HuH-7.5 (cell line): ENCODE measurements at regions not wholly inside any gene's neighbourhood (a gene's known extent, or its start where the extent isn't known, plus 50 kb on each side); places are given as distances from the start of the nearest gene placed in this dataset.

Experiments
- DNase-seq: peaks from one replicate; pipeline ENCODE4 v3.0.0; 2011; ENCODE audit warnings: low spot score

- DNase-seq, result no peak
Measured at GRCh38 chr3:56864090-56864489, 62.3 kb upstream of the ARHGEF3 start.

GRCh38 chr3:56862352-56863062, 60.8 kb upstream of the ARHGEF3 start:
- DNase-seq, result no peak

DNA sequence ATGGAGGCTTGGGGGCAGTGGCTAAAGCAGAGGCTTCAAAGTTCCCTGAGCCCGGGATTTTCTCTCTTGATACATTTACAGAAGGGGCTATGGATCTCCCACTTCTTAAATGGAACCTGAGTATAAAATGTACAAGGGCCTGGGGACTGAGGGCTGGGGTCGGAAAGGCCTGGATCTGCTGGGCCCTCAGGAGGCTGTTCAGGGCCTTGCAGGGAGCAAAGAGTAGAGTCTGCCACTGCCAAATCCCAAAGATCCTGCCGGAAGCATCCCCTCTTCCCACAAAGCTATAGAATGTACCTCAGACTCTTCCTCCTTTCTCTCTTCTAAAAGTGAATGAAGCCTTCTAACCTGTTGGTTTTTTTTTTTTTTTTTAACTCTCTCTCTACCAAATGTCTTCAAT, 59.8 kb upstream of the ARHGEF3 start:
- no peak for DNase-seq

- no peak for DNase-seq
Measured at GRCh38 chr3:56860939-56861338, 59.2 kb upstream of the ARHGEF3 start.

DNA sequence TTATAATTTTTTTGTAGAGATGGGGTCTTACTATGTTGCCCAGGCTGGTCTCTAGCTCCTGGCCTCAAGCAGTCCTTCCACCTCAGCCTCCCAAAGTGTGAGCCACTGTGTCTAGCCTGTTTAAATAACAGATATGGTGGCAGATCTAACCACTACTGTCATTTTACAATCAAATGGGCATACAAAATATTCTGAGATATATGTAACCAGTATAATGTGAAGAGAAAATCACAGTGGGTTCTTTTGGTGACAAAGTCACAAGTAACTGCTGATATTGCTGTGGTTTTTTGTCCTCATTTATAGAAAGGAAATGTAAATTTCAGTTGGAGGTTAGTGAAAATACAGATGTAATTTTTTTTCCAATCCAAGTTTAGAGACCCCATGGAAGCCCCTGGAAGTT, 58.6 kb upstream of the ARHGEF3 start:
- DNase-seq, result no peak

DNA sequence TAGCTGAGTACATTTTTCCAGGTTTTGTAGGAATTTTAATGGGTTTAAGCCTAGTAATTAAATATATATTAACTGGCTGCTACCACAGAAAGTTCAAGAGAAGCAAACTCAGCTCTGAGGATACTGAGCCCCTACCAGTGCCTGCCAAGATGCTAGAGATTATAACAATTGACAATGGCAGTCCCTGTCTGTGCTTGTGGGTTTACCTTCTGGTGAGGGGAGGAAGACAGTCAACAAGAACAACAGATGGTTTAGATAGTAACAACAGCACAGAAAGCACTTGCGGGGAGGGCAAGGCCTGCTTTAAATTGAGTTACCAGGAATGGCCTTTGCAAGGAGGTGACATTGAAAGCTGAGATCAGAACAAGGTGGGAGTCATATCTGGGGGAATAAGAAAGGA, 56.6 kb upstream of the ARHGEF3 start:
- DNase-seq, result no peak

- DNase-seq, result no peak
Measured at GRCh38 chr3:56857178-56857577, 55.4 kb upstream of the ARHGEF3 start.

DNA sequence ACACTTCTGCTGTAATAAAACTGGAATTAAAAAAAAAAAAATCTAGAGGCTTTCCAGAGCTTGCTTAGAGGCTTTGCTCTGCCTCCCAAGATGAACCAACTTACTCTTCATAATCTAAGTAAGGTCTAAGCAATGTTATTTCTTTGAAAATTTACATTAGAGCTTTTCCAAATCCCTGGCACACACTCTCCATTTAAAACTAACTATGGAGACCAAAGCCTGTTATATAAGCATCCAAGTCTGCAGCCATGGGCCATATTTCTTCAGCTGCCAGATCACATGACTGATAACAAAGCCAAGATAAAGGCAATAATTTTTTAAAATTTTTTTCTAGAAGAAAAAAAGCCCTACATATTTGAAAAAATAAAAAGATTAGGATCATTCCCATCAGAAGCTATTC, 55.0 kb upstream of the ARHGEF3 start:
- no peak for DNase-seq

DNA sequence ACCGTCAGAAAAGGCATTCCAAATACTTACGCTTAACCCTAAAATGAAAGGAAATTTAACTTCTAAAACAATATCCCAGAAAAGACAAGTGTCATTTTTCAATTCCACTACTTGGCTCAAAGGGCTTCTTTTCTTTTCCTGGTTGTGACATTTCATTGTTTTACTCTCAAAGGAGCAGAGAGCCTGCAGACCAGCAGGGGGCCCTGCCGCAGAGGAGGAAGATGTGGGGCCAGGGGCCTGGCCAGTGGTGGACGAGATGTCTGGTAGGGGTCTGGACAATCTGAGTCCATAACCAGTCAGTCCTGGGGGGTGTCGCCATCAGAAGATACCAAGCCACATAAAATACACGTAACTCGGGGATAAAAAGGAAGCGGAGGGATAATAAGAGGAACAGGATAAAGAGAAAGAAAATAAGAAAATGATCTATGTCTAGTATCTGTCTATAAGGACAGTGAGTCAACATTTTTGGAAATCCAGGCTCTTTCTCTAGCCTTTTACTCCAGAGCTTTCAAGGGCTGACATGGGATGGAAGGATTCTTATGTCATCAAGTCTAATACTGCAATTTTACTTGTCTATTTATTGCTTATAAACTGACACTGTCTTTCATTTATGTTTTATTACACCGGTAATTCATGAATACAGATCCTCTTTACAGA, 54.2 kb upstream of the ARHGEF3 start:
- DNase-seq, result no peak

DNA sequence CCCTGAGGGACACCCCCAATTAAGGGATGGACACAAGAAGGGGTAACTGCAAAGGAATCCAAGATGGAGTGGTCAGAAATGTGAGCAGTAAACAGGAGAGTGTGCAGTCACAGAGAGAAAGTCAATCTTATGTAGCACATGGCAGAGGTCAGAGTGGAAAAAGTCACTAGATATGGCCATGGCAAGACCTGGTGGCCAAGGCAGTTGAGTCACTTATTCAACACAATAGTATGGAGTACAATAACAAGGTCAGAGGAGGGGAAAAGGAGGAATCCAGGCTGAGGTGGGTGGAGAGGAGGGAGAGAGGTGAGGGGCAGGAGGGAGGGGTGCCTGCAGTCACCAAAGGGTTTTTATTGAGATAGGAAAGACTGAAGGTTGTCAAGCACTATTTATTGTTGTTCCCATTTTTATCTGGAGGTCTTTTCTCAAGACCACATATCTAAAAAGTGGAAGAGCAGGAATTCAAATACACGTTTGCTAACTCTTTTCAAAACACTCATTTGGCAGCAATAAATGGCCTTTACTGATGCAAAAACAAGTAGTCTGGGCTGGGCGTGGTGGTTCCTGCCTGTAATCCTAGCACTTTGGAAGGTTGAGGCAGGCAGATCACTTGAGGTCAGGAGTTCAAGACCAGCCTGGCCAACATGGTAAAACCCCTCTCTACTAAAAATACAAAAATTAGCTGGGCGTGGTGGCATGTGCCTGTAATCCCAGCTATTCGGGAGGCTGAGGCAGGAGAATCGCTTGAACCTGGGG, 53.3 kb upstream of the ARHGEF3 start:
- DNase-seq, result no peak

- no peak for DNase-seq
Measured at GRCh38 chr3:56851966-56852884, 50.5 kb upstream of the ARHGEF3 start.
